Activated naive CD8-positive, alpha-beta T cell treated with anti-CD3 and anti-CD28 coated beads, Interleukin-2, amount 50 U/mL, for 24 hours (primary cell): ENCODE measurements at regions not wholly inside any gene's neighbourhood (a gene's known extent, or its start where the extent isn't known, plus 50 kb on each side); places are given as distances from the start of the nearest gene placed in this dataset.

Experiments
- ATAC-seq: fragments of 150-1000 bp; cut with Tn5 transposase; one replicate; pipeline ENCODE4 v1.10.0; 2021
- DNase-seq: peaks from one replicate; pipeline ENCODE4 v3.0.0; 2021
- H3K27ac Mint-ChIP-seq: one replicate; pipeline ENCODE4 v1.8.0; 2021; ENCODE audit warnings: mild to moderate bottlenecking, mixed read lengths
- H3K27me3 Mint-ChIP-seq: one replicate; pipeline ENCODE4 v1.8.0; 2021; ENCODE audit warnings: mixed read lengths
- H3K36me3 Mint-ChIP-seq: one replicate; pipeline ENCODE4 v1.8.0; 2021; ENCODE audit warnings: low read depth, mixed read lengths
- H3K4me1 Mint-ChIP-seq: one replicate; pipeline ENCODE4 v1.8.0; 2021; ENCODE audit warnings: mixed read lengths
- H3K4me3 Mint-ChIP-seq: one replicate; pipeline ENCODE4 v1.8.0; 2021; ENCODE audit warnings: mild to moderate bottlenecking, moderate library complexity, mixed read lengths
- H3K9me3 Mint-ChIP-seq: one replicate; pipeline ENCODE4 v1.8.0; 2021; ENCODE audit warnings: mixed read lengths

DNA sequence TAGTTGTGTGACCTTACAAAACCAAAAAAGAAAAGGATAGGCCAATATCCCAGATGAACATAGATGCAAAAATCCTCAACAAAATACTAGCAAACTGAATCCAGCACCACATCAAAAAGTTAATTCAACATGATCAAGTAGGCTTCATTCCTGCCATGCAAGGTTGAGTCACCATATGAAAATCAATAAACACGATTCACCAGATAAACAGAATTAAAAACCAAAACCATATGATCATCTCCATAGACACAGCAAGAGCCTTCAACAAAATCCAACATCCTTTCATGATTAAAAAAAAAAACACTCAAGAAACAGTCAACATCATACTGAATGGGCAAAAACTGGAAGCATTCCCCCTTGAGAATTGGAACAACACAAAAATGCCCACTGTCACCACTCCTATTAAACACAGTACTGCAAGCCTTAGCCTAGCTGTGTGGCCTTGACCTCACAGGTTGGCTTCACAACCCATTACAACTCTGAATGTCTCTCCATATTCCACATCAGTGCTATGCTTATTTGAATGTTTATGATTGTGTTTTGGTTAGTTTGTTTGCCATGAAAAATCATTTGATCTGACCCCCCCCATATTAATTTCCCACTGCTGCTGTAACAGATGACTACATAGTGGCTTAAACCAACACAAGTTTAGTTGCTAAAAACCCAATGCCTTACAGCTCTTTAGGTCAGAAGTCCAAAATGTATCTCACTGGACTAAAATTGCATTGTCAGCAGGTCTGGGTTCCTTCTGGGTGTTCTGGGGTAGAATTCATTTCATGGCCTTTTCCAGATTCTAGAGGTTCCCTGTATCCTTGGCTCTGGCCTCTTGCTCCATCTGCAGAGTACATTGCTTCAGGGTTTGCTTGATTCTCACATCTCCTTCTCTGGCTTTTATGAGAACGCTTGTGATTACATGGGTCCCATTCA is 257.1 kb upstream of the DYNLRB2 start:
- H3K4me3 Mint-ChIP-seq = no peak overlapping the region

DNA sequence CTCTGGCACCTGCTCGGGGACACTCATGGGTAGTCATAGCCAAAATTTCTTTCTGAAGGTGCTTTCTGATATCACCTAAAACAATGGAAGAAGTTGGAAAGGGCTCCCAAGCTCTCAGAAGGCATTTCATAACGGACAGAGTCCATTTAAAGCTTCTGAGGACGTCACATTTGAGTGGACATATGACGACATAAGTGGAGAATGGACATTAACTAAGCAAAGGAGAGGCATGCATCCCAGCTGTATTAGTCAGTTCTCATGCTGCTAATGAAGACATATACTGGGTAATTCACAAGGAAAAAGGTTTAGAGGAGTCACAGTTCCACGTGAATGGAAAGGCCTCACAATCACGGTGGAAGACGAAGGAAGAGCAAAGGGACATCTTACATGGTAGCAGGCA is 260.2 kb upstream of the DYNLRB2 start:
- peaks cover 8% of the 10 kb centered on the region for H3K27me3 Mint-ChIP-seq
- no peaks in the 10 kb centered on the region for H3K4me1 Mint-ChIP-seq
- no peak overlapping the region for H3K27ac Mint-ChIP-seq
- H3K36me3 Mint-ChIP-seq = no peaks in the 10 kb centered on the region
- ATAC-seq (no peak), DNase-seq (no peak)
- no peaks in the 10 kb centered on the region for H3K9me3 Mint-ChIP-seq
- H3K4me3 Mint-ChIP-seq = no peak overlapping the region

More for the DNA sequence above, 257.1 kb upstream of the DYNLRB2 start:
- H3K27me3 Mint-ChIP-seq = no peaks in the 10 kb centered on the region
- no peaks in the 10 kb centered on the region for H3K4me1 Mint-ChIP-seq
- H3K36me3 Mint-ChIP-seq = no peaks in the 10 kb centered on the region
- H3K9me3 Mint-ChIP-seq = no peaks in the 10 kb centered on the region
- ATAC-seq (no peak), DNase-seq (no peak)
- H3K27ac Mint-ChIP-seq = no peak overlapping the region

DNA sequence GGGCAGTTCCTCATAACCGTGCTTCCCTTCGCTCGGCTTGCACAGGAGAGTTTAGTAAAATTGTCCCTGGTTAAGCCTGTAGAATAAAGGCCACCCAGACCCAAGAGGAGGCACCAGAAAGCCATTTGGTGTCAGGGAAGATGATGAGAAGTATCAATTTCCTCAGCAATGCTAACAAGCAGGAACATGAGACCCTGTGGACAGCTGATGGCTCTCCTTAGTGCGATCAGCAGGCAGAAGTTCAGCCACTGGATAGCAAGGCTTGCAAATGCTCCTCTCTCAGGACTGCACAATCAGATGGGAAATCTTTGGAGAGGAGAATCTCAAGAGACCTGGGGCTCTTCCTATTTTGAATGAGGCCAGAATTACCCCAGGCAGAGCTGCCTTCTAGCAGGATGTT is 261.1 kb upstream of the DYNLRB2 start:
- DNase-seq = no peak
- Mint-ChIP-seq H3K4me1 (peaks cover 2% of the 10 kb centered on the region), H3K36me3 (no peaks in the 10 kb centered on the region), H3K27me3 (peaks cover 8% of the 10 kb centered on the region), H3K27ac (no peak overlapping the region), H3K4me3 (no peak overlapping the region), H3K9me3 (no peaks in the 10 kb centered on the region)
- ATAC-seq = no peak

DNA sequence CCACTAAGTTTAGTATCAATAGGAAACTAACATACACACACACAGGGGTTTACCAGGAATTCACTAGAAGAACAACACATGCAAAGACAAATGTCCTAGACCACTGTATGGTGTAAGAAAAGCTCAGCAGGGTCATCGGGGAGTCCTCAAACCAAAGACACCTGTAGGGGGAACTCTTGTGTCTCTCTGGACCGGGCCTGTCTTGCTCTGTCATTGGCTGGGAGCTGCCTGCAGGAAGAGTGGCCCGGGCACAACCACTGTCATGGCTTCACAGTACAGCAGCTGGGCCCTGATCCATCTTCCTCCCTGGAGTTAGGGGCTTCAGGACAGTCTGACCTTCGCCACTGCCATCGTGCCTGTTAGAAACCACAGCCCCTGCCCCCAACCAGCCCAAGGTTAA is 263.6 kb upstream of the DYNLRB2 start:
- Mint-ChIP-seq H3K27ac (no peak overlapping the region), H3K36me3 (no peaks in the 10 kb centered on the region), H3K9me3 (no peaks in the 10 kb centered on the region), H3K4me3 (no peak overlapping the region), H3K27me3 (peaks cover 8% of the 10 kb centered on the region), H3K4me1 (peaks cover 9% of the 10 kb centered on the region)
- ATAC-seq (no peak), DNase-seq (no peak)

DNA sequence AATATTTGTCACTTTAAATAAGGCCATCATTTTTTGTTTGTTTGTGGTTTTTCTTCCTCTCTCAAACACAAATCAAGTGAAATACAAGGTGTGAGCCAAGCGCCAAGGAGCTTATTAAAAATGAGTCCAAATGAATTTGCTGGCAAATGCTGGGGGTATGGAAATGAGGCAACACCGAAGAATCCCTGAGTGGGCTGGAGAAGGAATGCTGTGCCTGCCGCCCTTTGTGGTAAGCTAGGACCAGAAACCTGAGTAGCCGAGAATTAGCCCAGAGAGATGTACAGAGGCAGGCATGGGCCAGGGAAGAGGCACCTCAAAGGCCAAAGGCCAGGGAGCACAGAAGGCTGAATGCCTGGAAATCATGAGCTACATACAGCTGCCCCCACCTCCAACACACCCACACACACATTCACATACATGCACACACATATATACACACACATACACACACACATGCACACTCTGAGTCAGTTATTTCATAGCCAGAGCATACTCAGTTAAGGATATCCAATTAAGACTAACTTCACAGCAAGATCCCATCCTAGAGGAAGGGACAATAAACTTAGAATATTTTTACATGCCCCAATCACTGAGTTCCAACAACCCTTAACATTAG is 266.1 kb upstream of the DYNLRB2 start:
- no peaks in the 10 kb centered on the region for H3K9me3 Mint-ChIP-seq
- DNase-seq = no peak
- ATAC-seq = no peak
- H3K27me3 Mint-ChIP-seq = peaks cover 11% of the 10 kb centered on the region
- H3K4me3 Mint-ChIP-seq = no peak overlapping the region
- no peaks in the 10 kb centered on the region for H3K36me3 Mint-ChIP-seq
- H3K27ac Mint-ChIP-seq = no peak overlapping the region
- peaks cover 9% of the 10 kb centered on the region for H3K4me1 Mint-ChIP-seq

DNA sequence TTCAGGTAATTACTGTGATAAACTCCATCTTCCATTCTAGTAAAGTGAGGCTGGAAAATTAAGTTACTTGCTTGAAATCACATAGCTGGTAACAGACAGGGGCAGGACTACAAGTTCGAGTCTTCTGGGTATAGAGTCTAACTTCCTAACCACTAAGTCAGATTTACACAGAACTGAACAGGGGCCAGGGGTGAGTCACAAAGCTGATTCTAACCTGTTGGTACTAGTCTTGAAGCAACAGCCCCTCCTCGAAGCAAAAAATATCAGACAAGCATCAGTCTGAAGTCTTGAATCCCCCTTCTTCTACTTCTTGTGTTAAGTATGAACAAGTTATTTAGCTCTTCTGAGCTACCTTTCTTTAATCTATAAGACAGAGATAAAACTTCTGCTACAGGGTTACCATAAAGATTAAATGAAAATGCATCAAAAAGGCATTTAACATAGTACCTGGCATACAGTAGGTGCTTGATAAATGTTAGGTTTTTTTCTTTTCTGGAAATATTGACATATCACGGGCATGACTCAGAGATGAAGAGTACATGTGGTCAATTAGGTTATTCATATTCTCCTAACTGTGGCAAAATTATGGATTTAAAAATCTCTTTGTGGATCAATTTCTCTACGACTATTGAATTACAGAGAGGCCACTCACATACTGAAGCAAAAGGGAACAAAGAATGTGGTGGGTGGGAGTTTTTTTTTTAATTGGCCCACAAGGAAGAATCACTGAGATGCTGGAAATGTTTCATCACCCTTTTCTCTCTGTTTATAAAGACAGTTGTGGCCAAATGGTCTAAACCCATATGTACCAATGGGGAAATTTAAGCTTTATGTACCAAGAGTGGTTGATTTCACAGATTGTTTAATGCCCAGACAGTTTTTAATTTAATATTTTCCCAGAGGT is 266.9 kb upstream of the DYNLRB2 start:
- DNase-seq = no peak
- peak; percentile 58 for ATAC-seq
- no peak overlapping the region for H3K4me3 Mint-ChIP-seq
- H3K27me3 Mint-ChIP-seq = peaks cover 11% of the 10 kb centered on the region
- no peaks in the 10 kb centered on the region for H3K9me3 Mint-ChIP-seq
- H3K27ac Mint-ChIP-seq = no peak overlapping the region
- H3K4me1 Mint-ChIP-seq = peaks cover 9% of the 10 kb centered on the region
- no peaks in the 10 kb centered on the region for H3K36me3 Mint-ChIP-seq

DNA sequence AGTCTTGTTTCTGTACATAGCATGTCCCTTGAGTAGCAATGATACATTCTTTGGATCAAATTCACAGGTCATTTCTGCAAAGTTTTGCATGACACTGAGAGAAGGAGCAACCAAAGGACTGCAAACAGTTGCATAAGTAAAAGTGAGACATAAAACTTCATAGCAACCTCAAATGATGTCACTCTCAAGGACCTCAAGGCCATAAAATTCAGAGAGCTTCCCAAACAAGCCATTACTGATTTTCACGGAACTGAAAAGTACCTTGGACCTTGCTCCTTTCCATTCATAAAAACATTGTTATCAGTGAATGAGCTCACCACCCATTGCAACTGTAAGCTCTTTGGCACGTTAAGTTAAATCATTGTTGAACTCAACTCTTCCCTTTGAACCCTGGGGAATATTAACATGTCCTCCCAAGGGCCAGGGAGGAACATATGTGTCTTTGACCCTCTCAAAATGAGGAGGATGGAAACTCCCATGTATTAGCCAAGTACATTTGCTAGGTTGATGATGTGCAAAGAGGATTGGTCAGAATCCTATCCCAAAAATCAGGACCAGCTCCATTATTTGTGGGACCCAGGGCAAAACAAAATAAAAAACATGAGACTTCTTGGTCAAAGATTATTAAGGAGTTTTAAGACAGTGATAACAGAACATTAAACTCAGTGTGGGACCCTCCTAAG is 275.0 kb upstream of the DYNLRB2 start:
- peaks cover 9% of the 10 kb centered on the region for H3K27me3 Mint-ChIP-seq
- peaks cover 2% of the 10 kb centered on the region for H3K4me1 Mint-ChIP-seq
- H3K9me3 Mint-ChIP-seq = no peaks in the 10 kb centered on the region
- DNase-seq = no peak
- no peak overlapping the region for H3K27ac Mint-ChIP-seq
- H3K36me3 Mint-ChIP-seq = no peaks in the 10 kb centered on the region
- no peak for ATAC-seq
- H3K4me3 Mint-ChIP-seq = no peak overlapping the region

DNA sequence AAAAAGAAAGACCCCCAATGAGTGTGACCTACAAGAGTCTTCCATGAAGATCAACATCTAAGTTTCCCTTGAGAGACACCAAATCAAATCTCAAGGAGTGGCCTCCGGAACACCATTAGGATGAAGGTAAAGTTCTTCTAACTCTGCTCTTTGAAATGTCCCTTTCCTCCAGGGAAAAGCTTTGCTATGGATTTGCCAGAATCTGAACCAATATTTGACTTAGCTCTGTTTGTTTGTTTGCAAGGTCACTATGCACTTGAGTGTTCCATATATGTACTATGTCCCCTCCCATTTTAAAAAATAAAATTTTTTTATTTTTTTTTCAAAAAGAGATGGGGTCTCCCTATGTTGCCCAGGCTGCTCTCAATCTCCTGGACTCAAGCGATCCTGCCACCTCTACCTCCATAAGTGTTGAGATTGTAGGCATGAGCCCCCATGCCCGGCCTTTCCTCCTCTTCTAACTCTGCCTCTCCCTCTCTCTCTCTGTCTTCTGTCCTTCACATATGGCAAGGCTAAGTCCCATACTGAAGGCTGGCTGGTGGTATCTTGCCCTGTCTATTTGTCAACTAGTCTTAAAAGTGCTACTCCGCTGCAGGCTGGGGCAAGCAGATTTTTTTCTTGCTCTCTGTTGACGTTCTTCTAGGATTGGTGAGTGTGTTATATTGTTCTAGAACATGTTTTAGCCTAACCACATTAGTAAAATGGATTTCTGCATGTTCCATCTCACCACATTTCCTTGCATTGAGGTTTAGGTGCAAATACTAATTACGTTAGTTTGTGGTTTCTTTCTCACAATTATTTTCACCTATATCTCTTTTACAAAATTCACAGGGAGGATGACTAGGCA is 276.7 kb upstream of the DYNLRB2 start:
- DNase-seq (no peak), ATAC-seq (no peak)
- peaks cover 8% of the 10 kb centered on the region for H3K27me3 Mint-ChIP-seq
- no peaks in the 10 kb centered on the region for H3K9me3 Mint-ChIP-seq
- H3K4me1 Mint-ChIP-seq = peaks cover 2% of the 10 kb centered on the region
- H3K36me3 Mint-ChIP-seq = no peaks in the 10 kb centered on the region
- H3K27ac Mint-ChIP-seq = no peak overlapping the region
- no peak overlapping the region for H3K4me3 Mint-ChIP-seq

DNA sequence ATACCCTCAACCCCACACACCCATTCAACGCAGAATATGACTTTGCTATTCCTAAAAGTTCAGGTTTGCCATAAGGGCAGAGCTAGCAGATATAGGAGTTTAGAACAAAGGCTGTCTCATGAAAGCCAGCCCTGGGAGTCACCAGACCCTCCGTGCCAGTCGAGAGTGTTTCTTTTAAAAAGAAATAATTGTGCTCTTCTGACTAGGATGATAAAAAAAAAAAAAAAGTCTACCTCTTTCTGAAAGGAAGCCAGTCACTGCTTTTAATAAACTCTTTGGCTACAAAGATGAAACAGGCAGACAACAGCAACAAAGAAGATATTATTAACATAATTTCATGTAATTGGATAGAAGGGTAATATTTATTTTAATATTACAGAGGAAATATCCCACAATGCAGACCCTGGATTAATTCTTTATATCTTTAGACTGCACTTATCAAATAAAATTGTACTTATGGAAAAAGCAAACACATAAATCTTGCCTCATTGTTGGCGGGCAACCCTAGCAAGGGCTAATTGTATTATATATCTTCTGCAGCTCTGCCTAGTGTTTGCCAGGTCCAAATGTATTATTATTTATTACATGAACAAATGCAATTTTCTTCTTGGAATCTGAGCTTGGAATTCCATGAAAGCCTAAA is 277.5 kb upstream of the DYNLRB2 start:
- Mint-ChIP-seq H3K27ac (no peak overlapping the region), H3K27me3 (peaks cover 8% of the 10 kb centered on the region), H3K9me3 (no peaks in the 10 kb centered on the region), H3K36me3 (no peaks in the 10 kb centered on the region), H3K4me1 (peaks cover 2% of the 10 kb centered on the region), H3K4me3 (no peak overlapping the region)
- DNase-seq (no peak), ATAC-seq (no peak)

DNA sequence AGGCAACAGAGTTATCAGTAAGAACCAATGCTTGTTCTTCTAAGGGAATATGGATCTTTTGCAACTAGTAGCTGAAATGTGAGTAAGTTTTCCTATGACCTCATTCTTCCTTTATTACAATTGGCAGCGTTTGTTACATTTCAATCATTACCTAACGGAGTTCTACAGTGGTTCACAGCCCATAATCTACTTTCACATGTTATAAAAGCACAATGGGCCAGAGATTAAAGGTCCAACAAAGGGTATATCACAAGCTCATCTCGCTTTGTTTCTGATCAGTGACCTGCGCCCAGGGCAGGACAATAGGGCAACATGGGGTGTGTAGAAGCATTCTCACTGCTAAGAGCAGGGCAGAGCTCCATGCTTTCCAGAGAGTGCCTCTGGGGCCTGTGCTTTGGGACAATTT is 279.9 kb upstream of the DYNLRB2 start:
- Mint-ChIP-seq H3K4me1 (peaks cover 2% of the 10 kb centered on the region), H3K36me3 (no peaks in the 10 kb centered on the region), H3K4me3 (no peak overlapping the region), H3K9me3 (no peaks in the 10 kb centered on the region), H3K27me3 (peaks cover 8% of the 10 kb centered on the region), H3K27ac (no peak overlapping the region)
- ATAC-seq = no peak
- no peak for DNase-seq

DNA sequence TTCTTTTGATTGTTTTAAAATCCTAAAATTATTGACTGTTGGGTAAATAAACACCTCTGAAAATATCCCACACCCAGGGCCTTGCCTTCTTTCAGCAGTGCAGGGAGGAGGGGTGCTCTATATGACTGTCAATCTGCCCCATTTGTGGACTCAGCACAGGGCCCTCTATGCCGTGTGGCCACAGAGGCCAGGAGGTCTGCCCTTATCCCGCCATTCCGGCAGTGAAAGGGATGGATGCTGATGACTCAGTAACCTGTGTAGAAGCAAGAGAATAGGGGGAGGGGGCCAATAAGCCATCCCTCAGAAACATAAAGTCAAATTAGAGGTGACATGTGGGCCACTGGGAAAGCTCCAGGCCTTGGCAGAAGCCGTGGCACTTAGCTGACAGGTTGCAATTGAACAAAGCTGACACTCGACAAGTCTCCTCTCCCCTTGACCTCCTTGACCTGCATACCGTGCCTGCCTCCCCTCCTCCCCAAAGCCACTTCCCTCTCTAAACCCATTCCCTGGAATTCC is 281.4 kb upstream of the DYNLRB2 start:
- Mint-ChIP-seq H3K9me3 (no peaks in the 10 kb centered on the region), H3K36me3 (no peaks in the 10 kb centered on the region)

DNA sequence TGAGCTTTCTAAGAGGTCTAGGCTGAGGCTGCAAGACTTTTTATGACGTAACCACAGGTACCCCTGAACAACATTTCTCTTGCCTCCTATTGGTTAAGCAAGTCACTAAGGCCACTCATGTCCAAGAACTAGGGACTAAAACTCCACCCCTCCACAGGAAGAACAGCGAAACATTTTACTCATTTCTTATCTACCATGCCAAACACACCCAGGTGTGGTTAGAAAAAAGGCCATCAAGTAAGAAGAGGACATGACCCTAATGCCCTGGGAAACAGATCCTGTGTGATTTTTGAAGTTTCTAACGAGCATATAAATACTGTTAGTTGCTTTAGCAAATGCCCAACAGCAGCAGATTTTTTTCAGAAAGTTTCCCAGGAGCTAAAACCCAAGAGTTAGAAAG is 282.4 kb upstream of the DYNLRB2 start:
- Mint-ChIP-seq H3K4me1 (no peaks in the 10 kb centered on the region), H3K36me3 (no peaks in the 10 kb centered on the region)

More for the DNA sequence above, 281.4 kb upstream of the DYNLRB2 start:
- Mint-ChIP-seq H3K4me1 (peaks cover 2% of the 10 kb centered on the region), H3K27me3 (peaks cover 6% of the 10 kb centered on the region), H3K4me3 (no peak overlapping the region), H3K27ac (no peak overlapping the region)
- ATAC-seq = no peak
- no peak for DNase-seq

DNA sequence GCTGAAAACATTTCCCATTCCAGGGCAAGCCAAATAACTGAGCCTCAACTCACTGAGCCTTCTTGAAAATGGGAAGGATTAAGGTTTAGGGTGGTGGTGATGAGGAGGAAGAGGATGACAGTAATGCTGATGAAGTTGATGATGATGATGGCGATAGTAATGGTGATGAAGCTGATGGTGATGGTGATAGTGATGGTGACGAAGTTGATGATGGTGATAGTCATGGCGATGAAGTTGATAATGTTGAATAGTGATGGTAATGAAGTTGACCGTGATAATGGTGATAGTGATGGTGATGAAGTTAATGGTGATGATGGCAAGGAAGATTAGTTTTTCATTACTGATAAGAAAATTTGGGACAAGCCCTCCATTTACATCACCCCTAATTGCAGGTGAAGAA is 285.8 kb upstream of the DYNLRB2 start:
- ATAC-seq = no peak
- H3K27ac Mint-ChIP-seq = no peak overlapping the region

More for the DNA sequence above, 282.4 kb upstream of the DYNLRB2 start:
- no peaks in the 10 kb centered on the region for H3K9me3 Mint-ChIP-seq
- H3K27ac Mint-ChIP-seq = no peak overlapping the region
- H3K4me3 Mint-ChIP-seq = no peak overlapping the region
- DNase-seq = no peak
- ATAC-seq = no peak
- H3K27me3 Mint-ChIP-seq = no peaks in the 10 kb centered on the region

More for the DNA sequence above, 285.8 kb upstream of the DYNLRB2 start:
- DNase-seq = no peak
- no peak overlapping the region for H3K4me3 Mint-ChIP-seq
- H3K27me3 Mint-ChIP-seq = no peaks in the 10 kb centered on the region
- H3K36me3 Mint-ChIP-seq = no peaks in the 10 kb centered on the region
- H3K9me3 Mint-ChIP-seq = no peaks in the 10 kb centered on the region
- H3K4me1 Mint-ChIP-seq = no peaks in the 10 kb centered on the region
